ENCODE measurements at regions not wholly inside any gene's neighbourhood (a gene's known extent, or its start where the extent isn't known, plus 50 kb on each side); places are given as distances from the start of the nearest gene placed in this dataset.
A peak's percentile ranks its signal among the peaks of the same experiment; 100 is the strongest.
"Not testable (repeated sequence)": the region's sequence is repeated elsewhere in the genome, so short reads cannot be mapped to it uniquely, and the experiment has no call there.

DNA sequence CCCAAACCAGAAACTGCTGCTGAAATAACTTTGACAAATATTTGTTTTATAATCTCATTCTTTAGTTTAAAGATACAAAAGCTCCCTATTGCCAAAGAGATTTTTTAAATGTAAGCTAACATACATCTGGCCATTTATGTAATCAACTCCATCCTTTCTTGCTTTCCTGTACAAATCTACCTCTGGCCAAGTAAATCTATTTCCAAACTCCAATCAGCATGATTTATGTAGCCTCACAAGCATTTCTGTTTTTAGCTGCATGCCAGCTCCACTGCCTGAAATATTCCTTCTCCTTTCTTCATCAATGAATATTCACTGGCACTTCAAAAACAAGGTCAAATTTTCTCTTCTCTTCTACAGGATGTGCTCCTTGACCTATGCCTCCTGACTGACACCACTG, 80.0 kb downstream of the SHOX2 start:
- ATAC-seq (ENCODE audit: low read depth in 2 of 2) (no peak), DNase-seq (no peak)
- Mint-ChIP-seq H3K4me1 (no peaks in the 10 kb centered on the region), H3K36me3 (peaks cover 0 to 7% of the 10 kb centered on the region in 2 donors), H3K4me3 (no peak overlapping the region), H3K27me3 (no peaks in the 10 kb centered on the region), H3K9me3 (peaks cover 6 to 21% (median 10%) of the 10 kb centered on the region in 7 donors), H3K27ac (no peak overlapping the region)

DNA sequence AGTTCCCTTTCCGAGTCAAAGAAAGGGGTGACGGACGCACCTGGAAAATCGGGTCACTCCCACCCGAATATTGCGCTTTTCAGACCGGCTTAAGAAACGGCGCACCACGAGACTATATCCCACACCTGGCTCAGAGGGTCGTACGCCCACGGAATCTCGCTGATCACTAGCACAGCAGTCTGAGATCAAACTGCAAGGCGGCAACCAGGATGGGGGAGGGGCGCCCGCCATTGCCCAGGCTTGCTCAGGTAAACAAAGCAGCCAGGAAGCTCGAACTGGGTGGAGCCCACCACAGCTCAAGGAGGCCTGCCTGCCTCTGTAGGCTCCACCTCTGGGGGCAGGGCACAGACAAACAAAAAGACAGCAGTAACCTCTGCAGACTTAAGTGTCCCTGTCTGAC, 86.3 kb downstream of the SHOX2 start:
- not testable (repeated sequence) for H3K27me3 Mint-ChIP-seq, H3K4me3 Mint-ChIP-seq

DNA sequence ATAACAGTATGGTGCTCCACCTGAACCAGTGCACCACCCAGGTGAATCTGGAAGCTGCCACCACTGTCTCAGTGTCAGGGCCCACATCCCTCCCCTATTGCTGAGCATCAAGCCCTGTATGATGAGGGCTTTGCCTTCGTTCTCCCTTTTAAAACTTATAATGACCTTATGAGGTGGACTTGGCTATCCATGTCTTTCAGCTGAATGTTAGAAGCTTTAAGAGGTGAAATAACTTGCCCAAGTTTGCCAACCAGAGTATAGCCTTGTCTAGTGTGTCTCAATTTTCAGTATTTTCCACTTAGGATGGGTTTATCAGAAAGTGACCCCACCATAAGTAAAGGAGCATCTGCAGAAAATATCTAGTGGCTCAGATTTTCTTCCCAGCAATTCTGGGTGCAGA, 87.8 kb downstream of the SHOX2 start:
- peaks cover 0 to 5% (median 0%) of the 10 kb centered on the region in 3 donors for H3K27me3 Mint-ChIP-seq
- H3K27ac Mint-ChIP-seq: no peak overlapping the region
- H3K4me3 Mint-ChIP-seq: no peak overlapping the region
- H3K9me3 Mint-ChIP-seq: peaks cover 3 to 21% (median 8%) of the 10 kb centered on the region in 7 donors
- H3K36me3 Mint-ChIP-seq: no peaks in the 10 kb centered on the region
- DNase-seq (no peak), ATAC-seq (ENCODE audit: low read depth in 2 of 2) (no peak)
- H3K4me1 Mint-ChIP-seq: no peaks in the 10 kb centered on the region

More for the DNA sequence above, 86.3 kb downstream of the SHOX2 start:
- peaks cover 3 to 21% (median 5%) of the 10 kb centered on the region in 7 donors for H3K9me3 Mint-ChIP-seq
- not testable (repeated sequence) for ATAC-seq (ENCODE audit: low read depth in 2 of 2); H3K36me3 Mint-ChIP-seq; H3K27ac Mint-ChIP-seq; H3K4me1 Mint-ChIP-seq; DNase-seq

DNA sequence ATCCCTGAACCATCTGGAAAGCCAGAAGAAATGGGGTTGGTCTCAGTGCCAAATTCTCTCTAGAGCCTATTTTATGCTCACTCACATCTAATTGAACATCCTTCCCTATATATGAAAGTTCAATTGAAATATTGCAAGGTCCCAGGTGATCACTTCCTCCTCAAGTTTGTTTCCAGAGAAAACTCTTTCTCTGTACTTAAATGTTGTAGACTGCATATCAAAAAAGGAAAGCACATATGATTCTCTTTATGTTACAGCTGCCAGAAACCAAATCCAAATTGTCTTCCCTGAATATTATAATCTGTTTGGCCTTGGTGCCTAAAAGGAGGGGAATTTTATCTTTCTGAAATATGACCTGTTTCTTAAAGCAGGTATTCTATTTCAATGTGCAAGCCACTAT, 93.3 kb downstream of the SHOX2 start:
- H3K9me3 Mint-ChIP-seq: peaks cover 7 to 43% (median 23%) of the 10 kb centered on the region in 7 donors
- H3K4me1 Mint-ChIP-seq: no peaks in the 10 kb centered on the region
- no peak overlapping the region for H3K27ac Mint-ChIP-seq
- H3K36me3 Mint-ChIP-seq: no peaks in the 10 kb centered on the region
- no peak for DNase-seq
- no peak for ATAC-seq (ENCODE audit: low read depth in 2 of 2)
- peaks cover 0 to 5% (median 0%) of the 10 kb centered on the region in 3 donors for H3K27me3 Mint-ChIP-seq
- H3K4me3 Mint-ChIP-seq: no peak overlapping the region

DNA sequence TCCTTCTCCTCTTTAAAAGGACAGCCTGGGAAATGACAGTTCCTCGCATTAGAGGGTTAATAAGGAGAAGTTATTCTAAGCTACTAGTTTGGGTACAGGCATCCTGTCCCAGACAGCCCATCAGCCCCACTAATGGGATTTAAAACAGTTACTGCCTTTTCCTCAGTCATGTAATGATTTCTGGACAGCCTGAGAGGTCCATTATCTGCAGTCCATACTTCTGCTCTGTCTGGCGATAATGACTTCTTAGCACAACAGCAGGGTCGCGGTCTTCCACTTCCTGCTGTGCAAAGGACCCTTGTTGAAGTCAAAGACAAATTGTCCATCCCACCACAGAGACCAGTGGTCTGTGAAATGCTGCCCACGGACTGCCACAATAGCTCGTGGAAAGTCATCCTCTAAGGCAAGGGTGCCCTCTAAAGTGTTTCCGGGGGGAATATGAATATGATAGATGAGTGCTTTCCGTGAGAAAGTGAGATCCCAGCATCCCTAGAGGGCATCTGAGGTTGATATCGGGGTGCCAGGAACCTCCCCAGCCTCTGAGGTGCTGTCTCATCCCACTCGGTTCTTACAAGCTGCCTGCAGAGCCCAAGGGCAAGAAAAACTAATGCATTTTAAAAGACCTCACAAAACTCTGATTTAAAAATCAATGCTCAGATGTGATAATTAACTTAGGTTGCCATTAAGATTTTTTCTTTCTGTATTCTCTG, 100.7 kb downstream of the SHOX2 start:
- no peaks in the 10 kb centered on the region for H3K36me3 Mint-ChIP-seq
- peaks cover 0 to 8% (median 0%) of the 10 kb centered on the region in 3 donors for H3K27me3 Mint-ChIP-seq
- DNase-seq (no peak), ATAC-seq (ENCODE audit: low read depth in 2 of 2) (no peak)
- peaks cover 2 to 32% (median 15%) of the 10 kb centered on the region in 7 donors for H3K9me3 Mint-ChIP-seq
- H3K4me3 Mint-ChIP-seq: peak overlapping the region in 1 of 8 donors; percentile 21
- H3K4me1 Mint-ChIP-seq: no peaks in the 10 kb centered on the region
- no peak overlapping the region for H3K27ac Mint-ChIP-seq

DNA sequence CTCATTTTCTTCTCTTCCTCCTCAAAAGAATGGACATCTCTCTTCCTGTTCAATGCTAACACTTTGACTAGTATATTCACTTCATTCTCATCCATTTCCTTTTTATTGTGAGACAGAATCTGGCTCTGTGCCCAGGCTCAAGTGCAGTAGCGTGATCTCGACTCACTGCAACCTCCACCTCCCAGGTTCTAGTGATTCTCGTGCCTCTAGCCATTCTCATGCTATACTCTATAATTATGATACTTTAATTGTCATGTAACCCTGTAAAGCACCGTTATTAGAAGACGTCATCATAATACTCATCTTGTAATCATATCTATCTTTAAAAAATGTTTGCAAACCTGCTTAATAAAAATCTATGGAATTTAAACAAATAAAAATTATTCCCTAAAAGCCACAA, 107.0 kb downstream of the SHOX2 start:
- H3K4me1 Mint-ChIP-seq: no peaks in the 10 kb centered on the region
- no peak overlapping the region for H3K4me3 Mint-ChIP-seq
- H3K27me3 Mint-ChIP-seq: peaks cover 0 to 8% (median 0%) of the 10 kb centered on the region in 3 donors
- no peak overlapping the region for H3K27ac Mint-ChIP-seq
- H3K9me3 Mint-ChIP-seq: peaks cover 5 to 41% (median 23%) of the 10 kb centered on the region in 7 donors
- ATAC-seq (ENCODE audit: low read depth in 2 of 2): no peak
- no peak for DNase-seq
- H3K36me3 Mint-ChIP-seq: no peaks in the 10 kb centered on the region

DNA sequence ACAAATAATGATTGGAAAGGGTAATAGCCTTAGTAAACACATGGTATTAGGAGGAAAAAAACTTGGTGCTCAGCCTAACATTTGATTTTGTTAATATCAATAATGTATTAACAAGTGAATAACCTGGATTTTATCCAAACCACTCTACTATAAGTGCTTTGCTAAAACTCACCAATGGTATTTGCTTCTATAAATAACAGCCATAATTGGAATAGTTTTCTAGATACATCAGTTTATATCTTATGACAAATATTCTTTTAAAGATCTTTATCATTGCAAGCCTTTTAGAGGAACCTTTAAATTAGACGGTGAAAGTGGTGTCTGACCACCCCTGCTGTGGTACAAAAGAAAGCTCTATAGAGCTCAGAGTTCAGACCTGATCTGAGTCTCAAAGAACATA, 123.9 kb downstream of the SHOX2 start:
- Mint-ChIP-seq H3K36me3 (no peaks in the 10 kb centered on the region), H3K27me3 (no peaks in the 10 kb centered on the region), H3K9me3 (peaks cover under 1 to 10% (median 4%) of the 10 kb centered on the region in 7 donors), H3K4me3 (no peak overlapping the region), H3K4me1 (no peaks in the 10 kb centered on the region), H3K27ac (no peak overlapping the region)
- no peak for DNase-seq
- ATAC-seq (ENCODE audit: low read depth in 2 of 2): no peak

DNA sequence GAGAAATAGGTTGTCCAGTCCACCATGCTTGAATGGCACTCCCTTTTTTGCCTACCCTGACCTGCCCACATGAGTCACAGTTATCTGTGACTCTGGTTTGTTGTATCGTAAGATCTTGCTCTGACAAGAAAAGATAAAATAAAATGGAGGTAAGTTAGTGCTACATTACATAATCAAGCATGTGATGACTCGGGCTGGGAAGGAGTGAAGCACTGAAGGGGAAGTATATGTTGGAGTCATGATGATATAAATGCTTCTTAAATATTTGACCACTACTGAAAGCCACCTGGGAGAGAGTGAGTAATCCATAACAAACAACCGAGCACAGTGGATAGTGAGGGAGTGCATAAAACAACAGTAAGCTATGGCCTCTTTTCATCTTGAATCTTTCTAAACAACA, 124.4 kb downstream of the SHOX2 start:
- H3K36me3 Mint-ChIP-seq: no peaks in the 10 kb centered on the region
- peaks cover 2 to 9% (median 4%) of the 10 kb centered on the region in 7 donors for H3K9me3 Mint-ChIP-seq
- H3K4me1 Mint-ChIP-seq: no peaks in the 10 kb centered on the region
- H3K27ac Mint-ChIP-seq: no peak overlapping the region
- no peak overlapping the region for H3K4me3 Mint-ChIP-seq
- DNase-seq: no peak
- no peak for ATAC-seq (ENCODE audit: low read depth in 2 of 2)
- H3K27me3 Mint-ChIP-seq: no peaks in the 10 kb centered on the region

DNA sequence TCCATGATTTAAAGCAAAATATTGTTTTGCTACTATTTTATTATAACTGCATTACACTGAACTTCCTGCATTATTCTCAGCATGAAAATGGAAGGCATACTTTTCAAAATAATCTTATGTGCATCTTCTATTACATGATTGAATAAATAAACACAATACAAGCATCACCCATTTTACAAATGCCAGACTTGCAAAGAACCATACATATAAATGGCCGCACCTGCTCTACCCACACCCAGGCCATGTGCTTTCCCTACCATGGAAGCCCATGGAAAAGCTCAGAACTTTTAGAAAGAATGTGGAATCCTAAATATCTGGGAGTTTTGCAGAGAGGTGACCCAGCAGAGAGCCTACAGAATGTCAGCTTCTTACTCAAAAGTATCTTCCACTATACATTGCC, 127.2 kb downstream of the SHOX2 start:
- peak overlapping the region in 1 of 8 donors; percentile 15 for H3K4me3 Mint-ChIP-seq
- H3K4me1 Mint-ChIP-seq: no peaks in the 10 kb centered on the region
- peaks cover 0 to 18% (median 2%) of the 10 kb centered on the region in 7 donors for H3K9me3 Mint-ChIP-seq
- DNase-seq: no peak
- no peaks in the 10 kb centered on the region for H3K36me3 Mint-ChIP-seq
- no peak overlapping the region for H3K27ac Mint-ChIP-seq
- H3K27me3 Mint-ChIP-seq: no peaks in the 10 kb centered on the region
- ATAC-seq (ENCODE audit: low read depth in 2 of 2): no peak

DNA sequence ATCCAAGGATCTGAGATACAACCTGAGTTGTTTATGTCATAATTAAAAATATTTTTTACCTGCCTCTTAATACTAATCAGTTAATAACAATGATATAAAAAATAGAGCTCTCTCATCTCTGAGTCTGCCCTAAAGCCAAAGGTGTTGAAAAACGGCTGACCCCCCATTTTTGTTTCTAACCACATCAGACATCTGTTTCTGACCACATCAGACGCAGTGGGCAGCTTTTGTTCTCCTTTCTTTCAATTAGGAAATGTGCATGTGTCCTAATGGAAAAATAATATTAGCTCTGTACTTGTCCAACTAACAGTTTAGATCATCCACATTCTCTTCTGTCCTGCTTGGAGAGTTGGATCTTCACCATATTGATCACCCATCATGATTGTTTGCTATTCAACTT, 144.6 kb downstream of the SHOX2 start:
- ATAC-seq (ENCODE audit: low read depth in 2 of 2) (no peak), DNase-seq (no peak)
- H3K4me1 Mint-ChIP-seq: no peaks in the 10 kb centered on the region
- H3K9me3 Mint-ChIP-seq: peaks cover 0 to 2% (median 0%) of the 10 kb centered on the region in 7 donors
- H3K4me3 Mint-ChIP-seq: no peak overlapping the region
- no peak overlapping the region for H3K27ac Mint-ChIP-seq
- no peaks in the 10 kb centered on the region for H3K36me3 Mint-ChIP-seq
- H3K27me3 Mint-ChIP-seq: peaks cover 0 to 9% (median 6%) of the 10 kb centered on the region in 3 donors

DNA sequence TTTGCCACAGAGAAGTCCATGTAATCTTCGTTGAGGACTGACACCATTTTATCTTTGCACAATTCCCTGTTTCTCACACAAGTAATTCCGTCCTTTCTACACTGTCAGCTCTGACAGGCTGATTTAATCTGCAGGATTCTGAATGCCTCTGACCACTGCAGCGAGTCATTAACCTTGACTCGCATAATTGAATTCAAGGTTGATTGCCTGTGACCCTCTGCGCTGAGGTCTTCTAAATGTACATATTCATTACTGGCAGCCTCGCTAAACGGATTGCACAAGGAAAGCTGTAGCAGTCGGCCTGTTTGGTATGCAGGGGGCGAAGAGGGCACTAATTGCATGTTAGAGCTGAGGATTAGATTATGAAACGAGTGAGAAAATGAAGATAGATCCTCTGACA, 147.8 kb downstream of the SHOX2 start:
- no peak overlapping the region for H3K27ac Mint-ChIP-seq
- H3K36me3 Mint-ChIP-seq: no peaks in the 10 kb centered on the region
- H3K4me3 Mint-ChIP-seq: no peak overlapping the region
- peaks cover 0 to 9% (median 6%) of the 10 kb centered on the region in 3 donors for H3K27me3 Mint-ChIP-seq
- no peak for DNase-seq
- H3K4me1 Mint-ChIP-seq: no peaks in the 10 kb centered on the region
- no peak for ATAC-seq (ENCODE audit: low read depth in 2 of 2)
- H3K9me3 Mint-ChIP-seq: peaks cover 0 to 2% (median 0%) of the 10 kb centered on the region in 7 donors

DNA sequence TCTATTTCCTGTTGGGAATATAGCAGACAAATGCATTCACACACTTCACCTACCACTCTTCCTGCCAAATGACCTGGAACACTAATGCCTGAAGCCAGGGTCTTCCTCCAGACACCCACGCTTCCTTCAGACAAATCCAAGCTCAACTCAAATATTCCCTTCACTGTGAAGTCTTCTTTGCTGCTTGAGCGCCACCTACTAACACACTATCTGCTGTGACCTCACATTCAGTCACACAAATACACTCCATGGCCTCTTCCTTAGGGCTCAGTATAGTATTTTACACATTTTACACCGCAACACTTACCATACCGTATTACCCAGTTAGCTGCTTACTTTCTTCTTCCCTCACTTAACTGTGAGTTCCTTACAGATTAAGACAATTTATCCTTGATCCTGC, 149.4 kb downstream of the SHOX2 start:
- ATAC-seq (ENCODE audit: low read depth in 2 of 2) (no peak), DNase-seq (no peak)
- peak overlapping the region in 1 of 6 donors; percentile 2 for H3K27ac Mint-ChIP-seq
- H3K4me1 Mint-ChIP-seq: no peaks in the 10 kb centered on the region
- H3K27me3 Mint-ChIP-seq: peaks cover 0 to 9% (median 6%) of the 10 kb centered on the region in 3 donors
- peaks cover 0 to 4% (median under 1%) of the 10 kb centered on the region in 7 donors for H3K9me3 Mint-ChIP-seq
- H3K4me3 Mint-ChIP-seq: no peak overlapping the region
- no peaks in the 10 kb centered on the region for H3K36me3 Mint-ChIP-seq

DNA sequence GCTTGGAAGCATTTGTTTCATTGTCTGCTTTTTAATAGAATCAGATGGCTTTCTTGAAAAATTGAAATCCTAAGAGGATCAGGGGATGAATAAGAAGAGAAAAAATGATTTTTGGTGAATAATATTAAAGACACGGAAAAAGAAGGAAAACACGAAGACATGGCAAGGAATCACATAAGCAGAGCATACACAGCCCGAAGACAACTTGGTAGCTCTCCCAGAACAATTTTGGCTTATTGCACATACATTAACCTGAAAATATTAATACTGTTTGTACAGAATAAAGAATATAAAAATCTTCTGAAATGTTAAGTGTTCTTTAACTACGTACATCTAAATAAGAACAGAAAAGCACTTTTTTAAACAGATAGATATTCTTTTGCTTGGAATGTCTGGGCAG, 150.0 kb downstream of the SHOX2 start:
- no peak overlapping the region for H3K4me3 Mint-ChIP-seq
- no peaks in the 10 kb centered on the region for H3K4me1 Mint-ChIP-seq
- ATAC-seq (ENCODE audit: low read depth in 2 of 2) (no peak), DNase-seq (no peak)
- no peaks in the 10 kb centered on the region for H3K36me3 Mint-ChIP-seq
- H3K27me3 Mint-ChIP-seq: peaks cover 0 to 9% (median 6%) of the 10 kb centered on the region in 3 donors
- peaks cover 0 to 4% (median 2%) of the 10 kb centered on the region in 7 donors for H3K9me3 Mint-ChIP-seq
- H3K27ac Mint-ChIP-seq: no peak overlapping the region

DNA sequence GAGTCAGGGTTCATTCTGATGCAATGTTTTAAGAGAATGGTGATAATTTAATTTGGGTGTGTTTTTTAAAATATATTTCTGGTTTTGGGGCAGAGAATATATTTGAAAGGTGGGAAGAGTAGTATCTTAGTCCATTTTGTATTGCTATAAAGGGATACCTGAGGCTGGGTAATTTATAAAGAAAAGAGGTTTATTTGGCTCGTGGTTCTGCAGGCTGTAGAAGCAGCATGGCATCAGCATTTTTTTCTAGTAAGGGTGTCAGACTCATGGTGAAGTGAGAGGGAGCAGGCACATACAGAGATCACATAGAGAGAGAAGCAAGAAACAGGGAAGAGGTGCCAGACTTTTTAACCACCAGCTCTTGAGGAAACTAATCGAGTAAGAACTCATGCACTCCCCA, 152.7 kb downstream of the SHOX2 start:
- peaks cover 0 to 6% (median 4%) of the 10 kb centered on the region in 7 donors for H3K9me3 Mint-ChIP-seq
- H3K27ac Mint-ChIP-seq: no peak overlapping the region
- no peaks in the 10 kb centered on the region for H3K4me1 Mint-ChIP-seq
- DNase-seq (no peak), ATAC-seq (ENCODE audit: low read depth in 2 of 2) (no peak)
- H3K27me3 Mint-ChIP-seq: peaks cover 3 to 8% (median 4%) of the 10 kb centered on the region in 3 donors
- no peak overlapping the region for H3K4me3 Mint-ChIP-seq
- no peaks in the 10 kb centered on the region for H3K36me3 Mint-ChIP-seq
